NB4 (cell line): ENCODE measurements at regions not wholly inside any gene's neighbourhood (a gene's known extent, or its start where the extent isn't known, plus 50 kb on each side); places are given as distances from the start of the nearest gene placed in this dataset.

ENCODE experiments used
- CTCF ChIP-seq: IDR thresholded peaks from one replicate; pipeline ENCODE4 v1.5.1; 2012; ENCODE audit warnings: low read depth, low read length
- MAX ChIP-seq: IDR thresholded peaks from 2 replicates; pipeline ENCODE4 v1.6.1; 2011; ENCODE audit warnings: low read depth, low read length
- MYC ChIP-seq: IDR thresholded peaks from 2 replicates; pipeline ENCODE4 v1.6.1; 2011; ENCODE audit warnings: low read depth, low read length
- POLR2A ChIP-seq: IDR thresholded peaks from 2 replicates; pipeline ENCODE4 v1.6.1; 2011; ENCODE audit warnings: mild to moderate bottlenecking; ENCODE audit not compliant: insufficient read length; ENCODE audit errors: extremely low read depth

GRCh38 chr2:71903841-71904240, 243.8 kb downstream of the CYP26B1 start:
- no peak for TF ChIP-seq MYC
- no peak for TF ChIP-seq POLR2A
- no peak for TF ChIP-seq CTCF
- no peak for TF ChIP-seq MAX
